HG03558 (cell line): ENCODE measurements at regions not wholly inside any gene's neighbourhood (a gene's known extent, or its start where the extent isn't known, plus 50 kb on each side); places are given as distances from the start of the nearest gene placed in this dataset.

Experiments
- ATAC-seq: cut with Tn5 transposase; IDR thresholded peaks from one replicate; pipeline ENCODE4 v1.9.1; 2021; ENCODE audit warnings: moderate number of reproducible peaks; ENCODE audit not compliant: unreplicated experiment; ENCODE audit errors: extremely low read depth

DNA sequence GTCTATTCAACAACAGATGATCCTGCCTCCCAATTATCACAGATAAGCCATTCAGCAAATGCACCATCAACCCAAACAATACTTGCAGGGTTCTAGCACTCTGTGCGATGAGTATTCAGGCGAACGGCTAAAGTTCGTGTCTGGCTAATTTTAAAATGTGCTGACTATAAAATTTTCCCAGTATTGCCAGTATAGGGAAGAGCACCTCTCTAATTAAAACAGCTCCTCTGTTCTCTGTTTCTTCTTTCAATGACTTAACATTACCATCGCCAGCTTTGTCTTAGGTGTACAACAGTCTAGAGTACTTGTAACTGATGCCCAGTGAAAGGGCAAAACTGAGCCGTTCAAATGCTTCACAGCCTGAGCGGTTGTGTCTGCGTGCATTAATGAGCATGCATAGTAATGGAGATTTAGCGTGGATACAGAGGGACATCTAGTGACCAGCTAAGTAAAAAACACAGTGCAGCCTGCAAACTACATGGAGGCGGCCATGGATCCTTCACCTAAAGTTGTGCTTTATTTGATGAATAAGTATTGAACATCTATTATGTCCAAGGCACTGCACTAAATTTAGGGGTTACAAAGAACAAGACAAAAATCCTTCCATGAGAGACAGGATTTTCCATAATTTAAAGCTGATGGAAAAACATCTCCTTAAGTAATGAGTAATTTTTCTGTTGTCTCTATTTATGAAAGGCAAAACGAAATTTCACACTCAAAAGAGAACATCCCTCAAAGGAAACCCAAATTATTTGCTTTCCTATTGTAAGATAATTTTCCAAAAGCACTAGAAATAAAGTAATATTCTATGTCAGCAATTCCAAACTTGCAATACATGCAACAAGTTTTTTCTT lies 120.0 kb downstream of the SETD4 start:
- ATAC-seq = no peak

DNA sequence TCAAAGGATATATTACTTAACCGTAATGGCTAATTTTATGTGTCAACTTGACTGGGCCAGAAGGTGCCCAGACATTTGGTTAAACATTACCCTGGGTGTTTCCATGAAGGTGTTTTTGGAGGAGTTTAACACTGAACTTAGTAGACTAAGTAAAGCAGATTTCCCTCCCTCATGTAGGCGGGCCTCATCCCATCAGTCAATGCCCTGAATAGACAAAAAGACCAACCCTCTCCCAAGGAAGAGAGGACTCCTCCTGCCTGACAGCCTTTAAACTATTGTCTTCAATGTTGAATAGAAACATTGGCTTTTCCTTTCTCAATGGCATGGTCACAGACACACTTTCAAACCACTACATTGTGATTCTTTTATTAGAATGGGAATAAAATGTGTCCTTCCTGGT lies 121.9 kb downstream of the SETD4 start:
- no peak for ATAC-seq

DNA sequence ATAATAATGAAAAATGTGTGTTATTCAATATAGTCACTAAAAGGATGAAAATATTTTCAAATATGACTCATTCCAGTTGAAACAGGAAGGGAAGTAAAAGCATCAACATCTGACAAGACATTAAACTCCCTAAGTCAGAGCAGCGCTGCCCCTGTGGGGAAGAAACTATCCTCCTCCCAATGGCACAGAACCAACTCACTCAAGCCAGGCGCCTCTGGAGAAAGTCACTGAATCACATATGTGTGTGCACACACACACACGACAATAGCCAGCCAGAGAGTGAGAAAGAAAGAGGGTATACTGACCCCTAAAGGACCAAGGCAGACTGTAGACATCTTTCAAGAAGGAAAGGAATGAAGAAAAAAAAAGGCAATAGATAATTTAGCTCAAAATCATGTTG lies 126.9 kb downstream of the SETD4 start:
- ATAC-seq = no peak

DNA sequence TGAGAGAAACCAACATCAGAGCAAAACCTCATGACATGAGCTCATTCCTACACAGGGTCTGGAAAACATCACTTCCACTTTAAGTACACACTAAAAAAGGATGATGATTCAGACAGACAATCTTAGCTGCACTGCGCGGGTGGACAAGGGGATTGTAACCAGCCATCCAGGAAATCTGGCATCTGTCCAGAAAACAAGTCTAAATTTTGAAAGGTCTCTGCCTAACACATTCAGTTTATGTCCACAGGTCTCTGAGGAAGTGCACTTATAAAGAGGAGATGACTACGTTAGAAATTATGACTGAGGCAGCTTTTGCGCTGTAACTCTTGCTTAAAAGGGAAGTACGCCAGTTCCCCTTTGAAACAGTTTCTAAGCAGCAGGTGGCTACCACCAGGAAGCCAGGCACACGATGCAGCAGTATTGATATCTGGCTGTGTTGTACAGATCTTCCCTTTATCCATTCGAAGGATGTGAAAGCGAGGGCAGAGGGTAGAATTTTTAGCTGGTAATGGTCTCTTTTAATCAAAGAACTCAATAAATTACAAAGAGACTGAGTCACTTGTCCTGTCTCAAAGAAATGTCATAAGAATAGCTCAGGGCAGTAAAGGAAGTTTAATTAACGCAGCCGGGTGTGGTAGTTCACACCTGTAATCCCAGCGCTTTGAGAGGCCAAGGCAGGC lies 128.0 kb downstream of the SETD4 start:
- ATAC-seq = no peak

DNA sequence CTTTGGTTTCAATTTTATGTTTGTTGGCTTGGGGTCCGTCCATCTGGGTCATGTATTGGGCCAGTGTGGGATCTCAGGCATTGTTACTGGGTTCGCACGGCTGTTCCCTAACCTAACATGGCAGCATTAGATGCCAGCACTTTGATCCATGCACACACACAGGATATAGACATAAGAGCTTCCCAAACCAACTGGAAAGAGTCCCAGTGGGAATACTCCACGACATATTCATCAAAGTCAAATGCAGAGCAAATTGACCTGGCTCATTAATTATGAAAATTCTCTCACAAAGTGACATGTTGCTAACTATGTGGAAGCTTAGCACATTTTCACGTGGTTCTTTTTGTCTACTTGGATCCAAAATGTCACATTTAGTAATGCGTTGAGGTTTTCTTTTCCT lies 130.4 kb downstream of the SETD4 start:
- no peak for ATAC-seq

DNA sequence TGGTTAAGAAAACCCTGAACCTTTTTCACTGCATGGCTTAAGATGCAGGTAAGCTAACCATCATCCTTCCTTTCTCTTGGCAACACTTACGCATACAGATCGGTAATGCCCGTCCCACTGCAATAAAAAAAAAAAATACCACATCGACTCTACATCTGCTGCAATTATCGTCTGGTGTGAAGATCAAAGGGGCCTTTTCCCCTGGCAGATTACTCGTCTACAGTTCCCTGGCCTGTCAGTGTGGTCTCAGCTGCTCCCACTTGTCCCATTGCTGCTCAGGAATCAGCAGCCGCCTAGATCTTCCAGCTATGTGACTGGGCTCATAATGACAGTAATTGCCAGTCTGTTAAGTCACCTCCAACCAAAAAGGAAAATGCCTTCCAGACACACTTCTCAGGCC lies 133.1 kb downstream of the SETD4 start:
- no peak for ATAC-seq

DNA sequence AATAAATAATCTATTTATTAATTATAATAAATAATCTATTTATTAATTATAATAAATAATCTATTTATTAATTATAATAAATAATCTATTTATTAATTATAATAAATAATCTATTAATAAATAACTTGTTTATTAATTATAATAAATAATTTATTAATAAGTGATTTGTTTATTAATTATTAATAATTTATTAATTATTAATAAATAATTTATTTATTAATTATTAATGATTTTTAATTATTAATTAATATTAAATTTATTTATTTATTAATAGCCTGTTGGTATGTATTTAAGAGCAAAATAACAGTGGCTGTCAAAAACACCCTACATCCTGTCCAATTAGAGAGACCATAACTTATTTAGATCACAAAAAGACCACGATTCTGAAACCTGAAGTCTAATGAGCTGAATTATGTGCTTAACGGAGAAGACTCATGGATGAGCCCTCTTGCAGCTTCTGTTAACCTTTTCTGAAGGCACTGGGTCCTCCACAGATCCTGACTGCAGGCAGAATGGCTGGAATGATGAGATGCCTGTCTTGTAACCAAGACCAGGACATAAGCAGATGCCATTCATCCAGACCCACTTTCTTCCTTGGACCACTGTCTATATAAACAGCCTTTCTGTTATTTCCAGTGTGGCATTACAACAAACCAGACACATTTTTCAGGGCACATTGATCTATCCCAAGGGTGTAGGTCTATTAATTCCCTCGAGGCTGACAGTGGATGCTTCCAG lies 134.2 kb downstream of the SETD4 start:
- ATAC-seq = no peak

DNA sequence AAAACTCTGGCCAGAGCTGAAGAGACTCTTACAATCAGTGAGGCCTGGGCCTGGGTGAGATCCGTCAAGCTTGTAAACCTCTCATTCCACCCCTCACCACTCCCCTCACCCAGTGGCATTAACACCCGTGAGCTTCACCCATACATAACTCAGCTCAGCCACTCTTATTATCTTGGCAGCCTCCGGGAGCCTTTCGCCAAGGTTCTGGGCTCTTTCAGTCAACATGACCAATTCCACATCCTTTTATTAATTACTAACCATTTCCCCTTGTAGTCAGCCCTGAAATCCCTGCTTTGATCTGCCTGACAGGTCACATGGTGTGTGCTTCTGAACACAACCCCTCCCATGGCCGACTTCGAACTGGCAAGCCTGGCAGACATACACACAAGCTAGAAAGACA lies 134.8 kb downstream of the SETD4 start:
- no peak for ATAC-seq

DNA sequence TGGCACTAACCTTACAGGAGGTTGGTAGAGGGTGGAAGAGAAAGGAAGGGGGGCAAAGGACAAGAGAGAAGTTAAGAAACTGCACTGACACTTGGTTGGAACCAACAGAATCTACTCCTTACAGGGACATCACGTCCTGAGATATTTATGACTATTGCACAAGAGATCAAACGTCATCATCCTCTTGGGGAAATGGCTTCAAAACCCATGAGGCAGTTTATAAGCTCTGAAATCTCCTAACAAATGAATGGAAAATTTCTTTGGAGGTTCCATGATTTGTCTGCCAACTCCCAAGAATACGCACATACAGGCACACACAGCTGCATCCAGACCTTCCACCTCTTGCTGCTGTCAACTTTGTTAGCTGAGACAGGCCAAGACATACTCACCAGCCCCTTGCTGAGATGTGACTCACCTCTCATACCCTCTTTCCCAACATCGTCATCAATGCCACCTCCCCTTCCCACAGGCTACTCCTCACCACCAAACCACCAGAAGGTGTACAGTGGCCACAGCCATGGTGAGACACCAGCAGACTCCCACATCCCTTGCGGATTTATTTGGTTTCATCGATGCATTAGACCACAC lies 135.5 kb downstream of the SETD4 start:
- no peak for ATAC-seq

DNA sequence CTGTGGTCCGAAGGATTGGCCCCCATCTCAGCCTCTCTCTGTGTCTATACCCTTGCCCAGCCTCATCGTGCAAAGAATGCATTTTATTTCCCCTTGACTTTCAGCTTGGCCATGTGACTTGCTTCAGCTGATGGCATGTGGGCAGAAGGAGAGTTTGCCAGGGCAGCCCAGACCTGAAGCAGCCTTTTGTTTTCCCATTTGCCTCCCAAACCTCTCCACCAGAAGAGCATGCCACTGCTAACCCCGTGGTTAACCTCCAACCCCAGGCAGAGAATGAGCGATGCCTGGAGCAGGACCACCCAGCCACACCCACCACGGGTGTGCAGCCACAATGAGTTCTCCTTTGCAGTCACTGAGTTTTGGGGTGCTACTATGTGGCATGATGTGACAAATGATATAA lies 136.4 kb downstream of the SETD4 start:
- no peak for ATAC-seq

DNA sequence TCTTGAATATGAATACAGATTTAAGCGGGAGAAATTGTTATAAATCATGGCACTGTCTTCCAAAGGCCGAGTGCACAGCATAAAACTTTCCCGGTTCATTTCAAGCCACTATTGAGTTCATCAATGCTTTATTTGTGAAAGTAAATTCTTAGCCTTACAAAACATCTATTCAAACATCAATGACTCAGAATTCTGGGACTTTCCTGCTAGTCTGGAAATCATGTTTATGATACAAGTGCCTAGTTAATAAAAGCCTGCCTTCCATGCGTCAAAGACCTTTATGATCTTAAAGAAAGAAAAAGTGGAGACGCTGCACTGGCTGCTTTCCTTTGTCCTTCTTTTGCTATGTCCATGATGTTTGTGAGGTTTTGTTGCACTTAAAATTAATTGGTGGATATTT lies 137.7 kb downstream of the SETD4 start:
- ATAC-seq = no peak

DNA sequence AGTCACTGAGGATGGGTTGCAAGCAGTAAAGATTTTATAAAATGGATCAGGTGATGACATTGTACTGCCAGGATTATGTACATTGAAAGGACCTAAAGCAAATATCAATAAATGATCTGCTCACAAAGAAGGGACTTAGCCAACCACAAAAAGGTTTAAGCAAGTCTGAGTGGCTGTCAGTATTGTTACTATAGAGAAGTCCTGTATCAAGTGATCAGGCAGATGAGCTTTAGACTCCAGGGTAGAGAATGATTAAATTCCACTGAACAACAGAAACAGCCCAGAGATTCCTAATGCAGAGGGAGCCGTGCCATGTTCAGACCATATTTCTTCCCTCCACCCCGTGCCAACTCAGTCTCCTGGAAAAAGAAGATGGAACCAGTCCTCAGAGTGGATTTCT lies 138.9 kb downstream of the SETD4 start:
- no peak for ATAC-seq

DNA sequence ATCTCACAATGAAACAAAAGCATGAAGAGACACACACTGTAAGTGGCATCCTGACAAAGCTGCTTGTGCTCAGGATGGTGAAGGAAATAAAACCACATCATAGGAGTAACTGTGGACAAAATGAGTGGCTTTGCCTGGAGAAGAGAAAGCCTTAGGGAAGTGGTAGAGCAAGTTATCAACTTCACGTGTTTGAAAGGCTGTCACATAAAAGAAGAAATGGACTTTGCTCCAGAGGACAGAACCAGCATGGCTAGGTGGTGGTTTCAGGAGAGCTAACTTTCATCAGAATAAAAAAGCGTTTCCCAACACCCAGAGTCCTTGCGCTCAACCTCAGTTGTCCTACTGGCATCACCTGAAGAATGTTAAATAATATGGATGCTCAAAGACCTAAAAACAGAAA lies 139.9 kb downstream of the SETD4 start:
- ATAC-seq = no peak

DNA sequence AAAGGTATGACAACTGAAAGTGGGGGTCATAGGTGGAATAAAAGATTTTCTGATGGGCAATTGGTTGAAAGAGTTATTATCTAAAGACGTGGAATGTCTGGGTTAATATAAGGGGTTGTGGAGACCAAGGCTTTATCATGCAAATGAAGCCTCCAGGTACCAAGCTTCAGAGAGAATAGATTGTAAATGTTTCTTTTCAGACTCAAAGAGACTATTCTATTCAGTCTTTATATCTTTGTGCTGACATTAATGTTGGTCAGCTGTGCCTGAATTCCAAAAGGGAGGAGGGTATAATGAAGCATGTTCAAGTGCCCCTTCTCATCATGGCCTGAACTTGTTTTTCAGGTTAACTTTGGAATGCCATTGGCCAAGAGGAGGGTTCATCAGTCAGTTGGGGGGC lies 145.3 kb downstream of the SETD4 start:
- ATAC-seq = no peak

DNA sequence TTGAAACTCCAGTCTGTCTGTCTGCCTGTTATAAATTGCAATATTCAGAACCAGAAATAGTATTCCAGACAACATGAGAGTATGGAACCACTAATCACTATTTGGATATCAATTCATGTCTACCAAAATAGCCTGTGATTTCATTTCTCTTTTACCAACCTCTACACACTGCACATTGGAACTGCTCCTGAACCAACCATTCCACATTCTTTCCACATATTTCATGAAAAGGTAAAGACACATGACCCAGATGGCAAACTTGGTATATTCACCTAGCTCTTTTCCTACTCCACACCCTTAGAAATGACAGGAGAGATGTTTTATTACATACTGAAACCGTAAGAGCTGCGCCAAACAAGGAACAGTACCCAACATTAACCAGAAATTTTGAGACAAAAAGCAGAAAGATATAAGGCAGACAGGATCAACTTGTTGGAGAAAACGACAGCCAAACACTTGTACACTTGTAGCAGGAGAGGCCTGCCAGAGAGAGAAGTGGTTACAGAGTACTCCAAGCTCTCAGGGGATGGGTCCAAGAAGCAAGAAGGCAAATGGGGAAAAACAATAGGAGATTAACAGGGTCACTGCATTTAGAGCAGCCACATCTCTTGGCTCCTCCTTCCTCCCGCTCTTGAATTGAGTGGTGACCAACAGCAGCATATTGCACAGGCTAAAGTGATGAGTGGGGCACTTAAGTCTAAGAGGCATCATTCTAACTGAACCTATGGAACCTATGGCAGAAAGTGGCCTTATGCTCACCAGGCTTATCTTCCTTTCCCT lies 148.7 kb downstream of the SETD4 start:
- ATAC-seq = no peak

DNA sequence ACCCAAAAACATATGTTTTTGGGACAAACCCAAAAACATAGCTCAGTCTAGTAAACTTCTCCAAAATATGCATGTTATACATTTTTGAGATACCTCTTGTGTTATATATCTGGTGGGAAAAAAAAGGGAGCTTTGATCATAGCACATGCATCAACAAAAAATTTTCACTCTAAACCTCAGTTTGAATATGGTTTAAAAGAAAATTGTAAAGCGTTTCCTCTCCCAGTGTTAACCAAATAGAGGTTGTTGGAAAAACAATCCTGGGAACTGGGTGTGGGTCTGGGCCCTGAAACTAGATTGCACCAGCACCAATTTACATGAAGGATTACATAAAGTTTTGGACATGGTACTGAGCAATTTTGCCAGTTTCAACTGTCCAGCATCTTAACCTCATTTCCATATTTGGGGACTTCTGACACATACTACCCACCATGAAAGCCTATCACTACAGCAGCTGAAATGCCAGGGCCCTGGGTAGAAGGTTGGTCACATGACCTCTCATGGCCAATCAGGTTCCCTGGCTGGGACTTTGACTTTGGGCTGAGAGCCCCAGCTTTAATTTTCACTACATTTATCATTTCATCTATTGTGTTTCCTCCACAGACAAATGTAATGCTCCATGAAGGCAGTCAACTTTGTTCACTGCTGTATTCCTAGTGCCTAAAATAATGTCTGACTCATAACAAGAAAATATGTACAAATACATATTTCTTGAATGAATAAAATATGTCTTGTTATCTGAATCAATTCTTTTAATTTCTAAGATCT lies 150.7 kb downstream of the SETD4 start:
- ATAC-seq = no peak

DNA sequence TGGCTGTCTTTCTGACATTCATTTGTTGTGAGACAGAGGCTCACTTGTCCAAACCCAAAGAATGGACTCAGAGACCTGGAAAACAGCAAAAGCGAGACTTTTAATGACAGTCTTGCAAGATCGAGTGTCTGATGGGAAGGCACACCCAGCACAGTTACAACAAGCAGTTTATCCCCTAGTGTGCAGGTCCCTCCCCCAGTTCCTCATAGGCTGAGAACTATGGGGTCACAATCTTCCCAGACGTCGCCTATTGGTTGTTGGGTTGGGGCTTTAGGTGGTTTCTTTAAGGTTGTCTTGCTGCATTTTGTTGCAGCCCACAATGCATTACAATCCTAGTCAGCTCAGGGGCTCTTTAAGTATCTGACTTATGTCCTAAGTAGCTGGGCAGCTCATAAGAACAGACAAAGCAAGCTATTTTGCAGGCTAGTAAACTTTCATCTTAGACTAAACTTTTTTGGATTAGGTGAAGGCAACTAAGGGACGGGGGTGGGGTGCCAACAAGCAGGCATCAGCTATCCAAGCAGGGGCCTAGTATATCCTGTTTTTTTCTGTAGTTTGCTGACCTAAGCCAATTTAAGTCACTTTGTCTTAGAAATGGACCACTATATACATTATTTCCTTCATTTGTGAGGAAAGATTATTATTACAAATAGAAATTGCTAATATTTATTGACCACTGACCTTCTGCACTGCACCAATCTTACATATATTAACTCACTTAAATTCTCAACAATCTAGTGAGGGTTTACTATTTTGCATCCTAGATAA lies 151.8 kb downstream of the SETD4 start:
- no peak for ATAC-seq

DNA sequence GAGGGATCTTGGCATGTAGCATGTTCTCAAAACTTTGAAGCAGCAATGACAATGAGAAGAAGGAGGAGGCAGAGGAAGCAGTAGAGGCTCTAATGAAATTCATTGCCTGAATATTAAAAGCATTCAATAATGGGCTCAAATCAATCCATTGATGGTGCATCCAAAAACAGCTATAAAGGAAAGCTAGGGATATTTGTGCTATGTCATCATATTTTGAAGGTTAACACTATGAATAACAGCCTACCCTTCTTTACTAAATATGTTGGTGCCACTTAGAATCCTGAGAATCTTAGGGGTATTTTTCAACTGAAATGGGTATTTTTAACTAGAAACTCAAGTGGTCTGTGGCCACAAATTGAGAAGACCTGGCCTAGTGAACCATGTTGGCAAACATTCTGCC lies 153.7 kb downstream of the SETD4 start:
- ATAC-seq = no peak

DNA sequence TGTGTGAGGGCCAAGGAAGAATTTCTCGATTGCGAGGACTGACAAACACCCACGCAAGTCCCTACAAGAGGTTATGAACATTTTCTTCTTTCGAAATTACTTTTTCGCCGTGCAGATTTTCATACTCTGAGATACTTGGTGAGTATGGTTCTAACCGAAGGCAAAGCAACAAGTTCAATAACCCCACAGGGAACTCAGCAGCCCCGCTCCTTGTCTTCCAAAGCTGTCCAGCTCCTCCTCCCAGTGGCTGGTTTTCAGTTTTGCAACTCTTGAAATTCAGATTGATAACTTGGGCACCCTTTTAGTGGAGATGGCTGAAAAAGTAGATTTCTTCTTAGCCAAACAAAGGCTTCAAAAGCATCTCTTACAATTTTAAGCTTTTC lies 154.4 kb downstream of the SETD4 start:
- no peak for ATAC-seq
